Sigmoid colon (tissue), 4 donors: ENCODE measurements at regions not wholly inside any gene's neighbourhood (a gene's known extent, or its start where the extent isn't known, plus 50 kb on each side); places are given as distances from the start of the nearest gene placed in this dataset.

Source experiments
- EP300 ChIP-seq, 4 donors: sonication (generic); formaldehyde crosslinking; IDR thresholded peaks; one replicate each; pipeline ENCODE4 v1.6.1; 2017; ENCODE audit warnings: antibody characterized with exemption in 4 of 4
- POLR2A ChIP-seq, 2 donors: fragments of 450-650 bp; IDR thresholded peaks; one replicate each; pipeline ENCODE4 v1.6.1; 2016; ENCODE audit warnings: antibody characterized with exemption in 2 of 2, mild to moderate bottlenecking in 2 of 2, moderate library complexity in 2 of 2
- TF ChIP-seq, protein P1 (sequence below), 4 experiments: fragments of 450-650 bp in 3 of 4; fragments of 200-600 bp in 1 of 4; IDR thresholded peaks; one replicate each; pipeline ENCODE4 v1.5.1; 2016 to 2019; ENCODE audit warnings: antibody characterized with exemption in 4 of 4, mild to moderate bottlenecking in 3 of 4, moderate library complexity in 2 of 4

DNA sequence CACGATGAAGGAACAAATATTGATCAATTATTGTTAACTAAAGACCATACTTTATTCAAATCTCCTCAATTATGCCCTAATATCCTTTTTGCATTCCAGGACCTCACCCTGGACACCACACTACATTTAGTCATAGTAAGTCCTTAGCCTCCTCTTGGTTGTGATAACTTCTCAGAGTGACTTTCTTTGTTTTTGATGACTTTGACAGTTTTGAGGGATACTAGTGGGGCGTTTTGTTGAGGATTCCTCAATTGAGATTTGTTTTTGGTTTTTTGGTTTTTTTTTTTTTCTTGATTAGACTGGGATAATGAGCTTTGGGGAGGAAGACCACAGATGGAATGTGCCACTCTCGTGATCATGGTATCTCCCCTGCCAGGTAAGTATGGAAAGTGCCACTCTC lies 105.5 kb downstream of the SOX9 start:
- TF ChIP-seq POLR2A (IDR thresholded peaks at IDR 0.05) (no peak), EP300 (IDR thresholded peaks at IDR 0.05) (no peak)
- TF ChIP-seq, protein P1, sequence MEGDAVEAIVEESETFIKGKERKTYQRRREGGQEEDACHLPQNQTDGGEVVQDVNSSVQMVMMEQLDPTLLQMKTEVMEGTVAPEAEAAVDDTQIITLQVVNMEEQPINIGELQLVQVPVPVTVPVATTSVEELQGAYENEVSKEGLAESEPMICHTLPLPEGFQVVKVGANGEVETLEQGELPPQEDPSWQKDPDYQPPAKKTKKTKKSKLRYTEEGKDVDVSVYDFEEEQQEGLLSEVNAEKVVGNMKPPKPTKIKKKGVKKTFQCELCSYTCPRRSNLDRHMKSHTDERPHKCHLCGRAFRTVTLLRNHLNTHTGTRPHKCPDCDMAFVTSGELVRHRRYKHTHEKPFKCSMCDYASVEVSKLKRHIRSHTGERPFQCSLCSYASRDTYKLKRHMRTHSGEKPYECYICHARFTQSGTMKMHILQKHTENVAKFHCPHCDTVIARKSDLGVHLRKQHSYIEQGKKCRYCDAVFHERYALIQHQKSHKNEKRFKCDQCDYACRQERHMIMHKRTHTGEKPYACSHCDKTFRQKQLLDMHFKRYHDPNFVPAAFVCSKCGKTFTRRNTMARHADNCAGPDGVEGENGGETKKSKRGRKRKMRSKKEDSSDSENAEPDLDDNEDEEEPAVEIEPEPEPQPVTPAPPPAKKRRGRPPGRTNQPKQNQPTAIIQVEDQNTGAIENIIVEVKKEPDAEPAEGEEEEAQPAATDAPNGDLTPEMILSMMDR (IDR thresholded peaks at IDR 0.05), result no peak
